ENCODE measurements at regions not wholly inside any gene's neighbourhood (a gene's known extent, or its start where the extent isn't known, plus 50 kb on each side); places are given as distances from the start of the nearest gene placed in this dataset.
"Not testable (repeated sequence)": the region's sequence is repeated elsewhere in the genome, so short reads cannot be mapped to it uniquely, and the experiment has no call there.

DNA sequence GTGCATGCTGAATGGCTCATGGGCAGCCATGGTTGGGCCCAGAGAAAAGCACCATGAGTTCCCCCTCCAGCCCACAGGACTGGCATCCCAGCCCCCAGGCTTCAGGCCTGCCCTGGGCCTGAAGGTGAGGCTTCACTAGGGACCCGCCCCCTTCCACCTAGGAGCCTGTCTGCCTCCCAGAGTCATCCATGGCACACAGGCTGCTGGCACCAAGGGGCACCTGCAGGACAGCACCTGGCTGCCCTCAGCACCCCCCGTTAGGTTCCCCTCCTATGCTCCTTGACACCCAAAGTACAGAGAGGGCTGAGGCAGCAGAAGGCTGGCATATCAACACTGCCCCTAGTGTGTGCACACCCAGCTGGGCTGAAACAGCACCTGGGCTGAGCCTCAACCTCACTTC, 566.7 kb upstream of the PCDH7 start:
- no peak overlapping the region for H3K27ac Mint-ChIP-seq
- H3K9me3 Mint-ChIP-seq (ENCODE audit: low read depth), result peaks cover 8% of the 10 kb centered on the region
- H3K36me3 Mint-ChIP-seq, result no peaks in the 10 kb centered on the region
- no peaks in the 10 kb centered on the region for H3K27me3 Mint-ChIP-seq
- no peaks in the 10 kb centered on the region for H3K4me1 Mint-ChIP-seq
- CTCF ChIA-PET, result no interaction called here
- DNase-seq, result no peak
- no peak overlapping the region for H3K4me3 Mint-ChIP-seq
- no peak for ATAC-seq

DNA sequence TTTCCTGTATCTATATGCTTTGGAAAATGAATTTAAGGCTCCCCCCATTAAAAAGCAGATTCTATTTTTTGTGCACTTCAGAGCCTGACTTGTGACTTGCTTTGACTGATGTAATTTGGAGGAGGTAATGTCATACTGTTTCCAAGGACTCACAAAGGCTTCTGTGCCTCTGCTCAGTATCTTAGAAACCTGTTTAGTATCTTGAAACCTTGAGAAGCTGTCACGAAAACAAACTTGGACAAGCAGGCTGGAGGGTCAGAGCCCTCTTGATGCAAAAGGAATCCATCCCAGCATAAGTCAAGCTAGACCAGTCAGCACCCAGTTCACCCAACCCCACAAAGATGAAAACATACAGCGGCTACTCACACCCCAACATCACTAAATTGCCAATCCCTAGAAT, 560.0 kb upstream of the PCDH7 start:
- peaks cover 3% of the 10 kb centered on the region for H3K9me3 Mint-ChIP-seq (ENCODE audit: low read depth)
- no peaks in the 10 kb centered on the region for H3K4me1 Mint-ChIP-seq
- H3K27me3 Mint-ChIP-seq, result no peaks in the 10 kb centered on the region
- H3K4me3 Mint-ChIP-seq, result no peak overlapping the region
- H3K27ac Mint-ChIP-seq, result no peak overlapping the region
- no peaks in the 10 kb centered on the region for H3K36me3 Mint-ChIP-seq
- DNase-seq, result no peak
- no peak for ATAC-seq
- CTCF ChIA-PET, result no interaction called here

DNA sequence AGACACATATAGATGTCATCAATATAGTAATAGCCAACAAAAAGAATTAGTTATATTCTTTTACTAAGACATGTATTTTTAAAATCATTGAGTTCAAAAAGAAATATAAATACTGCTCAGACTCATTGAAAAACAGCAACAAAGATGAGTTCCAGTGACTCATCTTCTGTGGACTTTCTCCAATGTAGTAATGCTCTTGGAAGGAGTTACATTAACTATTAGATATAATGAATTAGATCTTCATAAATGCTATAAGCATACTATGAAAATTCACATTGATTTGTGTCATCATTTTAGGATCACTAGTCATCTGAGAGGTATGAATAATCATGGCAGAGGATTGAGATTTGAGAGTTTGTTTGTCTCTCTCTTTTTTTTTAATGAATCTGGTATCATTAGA, 547.8 kb upstream of the PCDH7 start:
- Mint-ChIP-seq H3K9me3 (ENCODE audit: low read depth) (peaks cover 5% of the 10 kb centered on the region), H3K4me3 (no peak overlapping the region), H3K4me1 (no peaks in the 10 kb centered on the region), H3K36me3 (no peaks in the 10 kb centered on the region), H3K27me3 (no peaks in the 10 kb centered on the region), H3K27ac (no peak overlapping the region)
- no peak for ATAC-seq
- DNase-seq, result no peak
- CTCF ChIA-PET, result no interaction called here

DNA sequence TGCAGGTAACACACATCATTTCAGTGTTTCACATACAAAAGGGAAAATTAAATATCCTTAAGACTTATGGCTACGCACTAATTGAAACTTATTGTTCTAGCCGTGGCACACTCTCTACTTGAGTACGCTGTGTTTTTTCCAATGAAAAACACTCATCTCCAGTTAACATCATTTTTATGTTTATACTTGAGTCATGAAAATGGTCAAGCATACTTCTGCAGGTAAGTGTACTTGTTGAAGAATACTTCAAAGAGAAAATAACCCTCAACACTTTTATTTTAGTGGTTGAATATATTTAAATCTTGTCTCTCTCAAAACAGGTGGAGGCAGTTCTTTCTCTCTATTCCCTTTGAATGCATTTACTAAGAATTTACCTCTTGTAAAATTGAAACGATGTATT, 538.7 kb upstream of the PCDH7 start:
- H3K4me1 Mint-ChIP-seq, result no peaks in the 10 kb centered on the region
- no peaks in the 10 kb centered on the region for H3K27me3 Mint-ChIP-seq
- DNase-seq (no peak), ATAC-seq (no peak)
- peaks cover 6% of the 10 kb centered on the region for H3K9me3 Mint-ChIP-seq (ENCODE audit: low read depth)
- no peaks in the 10 kb centered on the region for H3K36me3 Mint-ChIP-seq
- no peak overlapping the region for H3K27ac Mint-ChIP-seq
- CTCF ChIA-PET, result no interaction called here
- H3K4me3 Mint-ChIP-seq, result no peak overlapping the region

DNA sequence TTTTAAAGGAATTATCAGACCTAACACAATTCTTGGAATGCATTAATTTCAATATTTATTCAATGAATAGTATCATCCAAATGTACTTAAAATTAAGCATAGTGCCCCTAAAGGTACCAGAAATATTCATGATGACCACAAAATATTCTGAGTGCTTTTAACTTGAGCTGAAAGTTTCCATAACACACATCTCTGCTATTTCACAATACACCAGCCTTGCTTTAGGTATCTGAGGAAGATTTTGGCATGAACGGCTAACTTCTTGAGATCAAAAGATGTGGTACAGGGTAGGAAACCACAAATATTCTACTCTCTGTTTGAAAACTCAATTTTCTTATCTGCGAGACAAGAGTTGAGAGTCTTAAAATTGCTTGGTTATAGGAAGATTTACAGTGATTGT, 538.3 kb upstream of the PCDH7 start:
- CTCF ChIA-PET, result no interaction called here
- no peak for ATAC-seq
- H3K36me3 Mint-ChIP-seq, result no peaks in the 10 kb centered on the region

DNA sequence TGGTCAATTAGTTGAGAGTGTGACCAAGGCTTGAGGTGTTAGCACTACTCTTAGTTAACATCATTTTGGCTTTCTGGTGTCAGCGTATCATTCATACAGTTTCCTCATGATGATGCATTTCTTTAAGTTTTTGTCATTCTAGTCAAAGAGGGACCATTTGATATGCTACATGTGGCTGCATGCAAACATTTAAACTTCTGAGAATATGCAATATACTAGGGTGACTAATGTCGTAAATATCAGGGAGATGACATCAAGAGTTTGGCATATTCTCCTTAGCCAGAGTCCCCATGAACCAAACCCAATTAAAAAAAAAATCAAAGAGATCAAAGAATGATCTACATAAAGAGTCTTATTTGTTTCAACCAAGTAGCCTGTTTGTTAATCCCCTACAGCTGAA, 537.4 kb upstream of the PCDH7 start:
- CTCF ChIA-PET, result no interaction called here
- DNase-seq, result no peak
- Mint-ChIP-seq H3K4me1 (no peaks in the 10 kb centered on the region), H3K36me3 (no peaks in the 10 kb centered on the region), H3K27ac (no peak overlapping the region), H3K4me3 (no peak overlapping the region), H3K27me3 (no peaks in the 10 kb centered on the region), H3K9me3 (ENCODE audit: low read depth) (peaks cover 4% of the 10 kb centered on the region)
- ATAC-seq, result no peak

More for the DNA sequence above, 538.3 kb upstream of the PCDH7 start:
- Mint-ChIP-seq H3K27me3 (no peaks in the 10 kb centered on the region), H3K4me3 (no peak overlapping the region), H3K9me3 (ENCODE audit: low read depth) (peaks cover 6% of the 10 kb centered on the region), H3K27ac (no peak overlapping the region), H3K4me1 (no peaks in the 10 kb centered on the region)
- no peak for DNase-seq

DNA sequence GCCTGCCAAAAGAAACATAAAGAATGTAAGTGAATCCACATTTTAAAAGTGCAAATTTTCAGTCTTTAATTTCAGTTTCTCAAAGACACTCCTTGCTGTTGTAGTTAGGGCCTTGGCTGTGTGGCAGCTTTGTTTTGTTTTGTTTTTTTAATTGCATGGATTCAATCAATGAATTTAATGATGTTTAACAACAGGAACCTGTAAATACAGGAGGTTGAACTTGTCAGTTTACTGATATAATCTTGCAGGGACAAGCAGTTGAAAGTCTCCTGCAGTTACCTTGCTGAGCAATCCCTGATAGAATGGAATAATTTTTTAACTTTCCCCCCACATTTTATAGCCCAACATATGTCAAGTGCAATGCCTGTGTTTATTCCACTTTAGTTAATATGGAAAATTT, 528.3 kb upstream of the PCDH7 start:
- DNase-seq (no peak), ATAC-seq (no peak)
- no peak overlapping the region for H3K27ac Mint-ChIP-seq
- H3K4me3 Mint-ChIP-seq, result no peak overlapping the region
- CTCF ChIA-PET, result no interaction called here
- peaks cover 9% of the 10 kb centered on the region for H3K9me3 Mint-ChIP-seq (ENCODE audit: low read depth)
- H3K27me3 Mint-ChIP-seq, result no peaks in the 10 kb centered on the region
- H3K4me1 Mint-ChIP-seq, result no peaks in the 10 kb centered on the region
- no peaks in the 10 kb centered on the region for H3K36me3 Mint-ChIP-seq

DNA sequence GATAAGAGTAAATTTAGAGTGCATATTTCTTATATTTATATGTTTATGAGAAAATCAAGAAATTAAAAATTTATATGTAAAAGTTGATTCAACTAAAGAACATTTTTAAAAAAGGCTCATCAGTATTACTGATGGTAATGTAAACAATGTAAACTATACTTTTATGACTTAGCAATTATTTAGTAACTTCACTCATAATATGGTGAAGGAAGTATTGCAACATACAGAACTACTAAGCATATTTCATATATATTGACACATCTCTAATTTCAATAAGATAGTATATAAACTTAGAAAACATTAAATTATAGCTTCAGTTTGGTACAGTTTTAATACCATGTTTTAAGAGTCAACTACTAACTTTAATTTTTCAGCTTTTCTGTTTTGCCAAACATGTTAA, 512.8 kb upstream of the PCDH7 start:
- ATAC-seq (no peak), DNase-seq (no peak)
- peaks cover 10% of the 10 kb centered on the region for H3K9me3 Mint-ChIP-seq (ENCODE audit: low read depth)
- H3K27me3 Mint-ChIP-seq, result no peaks in the 10 kb centered on the region
- CTCF ChIA-PET, result no interaction called here
- no peaks in the 10 kb centered on the region for H3K4me1 Mint-ChIP-seq
- H3K4me3 Mint-ChIP-seq, result no peak overlapping the region
- no peak overlapping the region for H3K27ac Mint-ChIP-seq
- H3K36me3 Mint-ChIP-seq, result no peaks in the 10 kb centered on the region

DNA sequence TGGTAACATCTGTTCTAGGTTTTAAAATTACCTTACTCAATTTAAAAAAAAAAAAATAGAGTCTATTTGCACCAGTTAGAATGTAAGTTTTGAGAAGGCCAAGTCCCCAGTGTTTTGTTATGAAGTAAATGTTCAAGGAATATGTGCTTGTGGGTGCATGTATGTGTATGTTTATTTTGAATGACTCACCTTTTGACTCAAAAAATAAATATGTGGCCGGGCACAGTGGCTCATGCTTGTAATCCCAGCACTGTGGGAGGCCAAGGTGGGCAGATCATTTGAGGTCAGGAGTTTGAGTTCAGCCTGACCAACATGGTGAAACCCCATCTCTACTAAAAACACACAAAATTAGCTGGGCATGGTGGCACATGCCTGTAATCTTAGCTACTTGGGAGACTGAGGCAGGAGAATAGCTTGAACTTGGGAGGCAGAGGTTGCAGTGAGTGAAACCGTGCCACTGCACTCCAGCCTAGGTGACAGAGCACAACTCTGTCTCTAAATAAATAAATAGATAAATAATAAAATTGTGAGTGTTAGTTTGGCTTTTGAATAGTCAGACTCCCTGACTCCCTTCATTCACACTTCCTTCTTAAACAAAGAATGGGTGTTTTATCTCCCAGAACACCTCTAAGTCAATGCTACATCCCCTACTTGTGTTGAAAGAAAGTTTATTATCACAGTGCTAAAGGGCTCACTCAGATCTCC, 511.3 kb upstream of the PCDH7 start:
- Mint-ChIP-seq H3K36me3 (no peaks in the 10 kb centered on the region), H3K9me3 (ENCODE audit: low read depth) (peaks cover 10% of the 10 kb centered on the region), H3K4me1 (no peaks in the 10 kb centered on the region), H3K4me3 (no peak overlapping the region), H3K27ac (no peak overlapping the region), H3K27me3 (no peaks in the 10 kb centered on the region)
- no peak for ATAC-seq
- CTCF ChIA-PET, result no interaction called here
- no peak for DNase-seq

DNA sequence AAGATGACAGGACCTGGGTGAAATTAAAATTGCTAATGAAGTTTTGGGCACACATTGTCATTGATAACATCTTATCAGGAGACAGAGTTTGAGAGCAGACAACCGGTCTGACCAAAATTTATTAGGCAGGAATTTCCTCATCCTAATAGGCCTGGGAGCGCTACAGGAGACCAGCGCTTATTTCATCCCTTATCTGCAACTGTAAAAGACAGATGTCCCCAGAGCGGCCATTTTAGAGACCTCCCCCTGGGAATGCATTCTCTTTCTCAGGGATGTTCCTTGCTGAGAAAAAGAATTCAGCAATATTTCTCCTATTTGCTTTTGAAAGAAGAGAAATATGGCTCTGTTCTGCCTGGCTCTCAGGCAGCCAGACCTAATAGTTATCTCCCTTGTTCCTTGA, 504.2 kb upstream of the PCDH7 start:
- DNase-seq, H3K4me1 Mint-ChIP-seq, H3K4me3 Mint-ChIP-seq, H3K27me3 Mint-ChIP-seq, CTCF ChIA-PET, H3K36me3 Mint-ChIP-seq, ATAC-seq, H3K27ac Mint-ChIP-seq: not testable (repeated sequence)
- peaks cover 14% of the 10 kb centered on the region for H3K9me3 Mint-ChIP-seq (ENCODE audit: low read depth)

DNA sequence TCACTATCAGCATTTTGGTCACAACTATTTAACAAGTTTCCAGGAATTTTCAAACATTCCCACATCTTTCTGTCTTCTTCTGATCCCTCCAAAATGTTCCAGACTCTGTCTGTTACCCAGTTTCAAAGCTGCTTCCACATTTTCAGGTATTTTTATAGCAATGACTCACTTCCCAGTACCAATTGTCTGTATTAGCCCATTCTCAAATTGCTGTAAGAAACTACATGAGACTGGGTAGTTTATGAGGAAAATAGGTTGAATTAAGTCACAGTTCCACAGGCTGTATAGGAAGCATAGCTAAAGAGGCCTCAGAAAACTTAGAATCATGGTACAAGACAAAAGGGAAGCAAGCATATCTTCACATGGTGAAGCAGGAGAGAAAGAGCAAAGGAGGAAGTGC, 475.0 kb upstream of the PCDH7 start:
- no peak for DNase-seq
- no peak overlapping the region for H3K27ac Mint-ChIP-seq
- no peaks in the 10 kb centered on the region for H3K27me3 Mint-ChIP-seq
- H3K9me3 Mint-ChIP-seq (ENCODE audit: low read depth), result peaks cover 16% of the 10 kb centered on the region
- no peak for ATAC-seq
- no peaks in the 10 kb centered on the region for H3K4me1 Mint-ChIP-seq
- H3K4me3 Mint-ChIP-seq, result no peak overlapping the region
- no peaks in the 10 kb centered on the region for H3K36me3 Mint-ChIP-seq
- CTCF ChIA-PET, result no interaction called here

DNA sequence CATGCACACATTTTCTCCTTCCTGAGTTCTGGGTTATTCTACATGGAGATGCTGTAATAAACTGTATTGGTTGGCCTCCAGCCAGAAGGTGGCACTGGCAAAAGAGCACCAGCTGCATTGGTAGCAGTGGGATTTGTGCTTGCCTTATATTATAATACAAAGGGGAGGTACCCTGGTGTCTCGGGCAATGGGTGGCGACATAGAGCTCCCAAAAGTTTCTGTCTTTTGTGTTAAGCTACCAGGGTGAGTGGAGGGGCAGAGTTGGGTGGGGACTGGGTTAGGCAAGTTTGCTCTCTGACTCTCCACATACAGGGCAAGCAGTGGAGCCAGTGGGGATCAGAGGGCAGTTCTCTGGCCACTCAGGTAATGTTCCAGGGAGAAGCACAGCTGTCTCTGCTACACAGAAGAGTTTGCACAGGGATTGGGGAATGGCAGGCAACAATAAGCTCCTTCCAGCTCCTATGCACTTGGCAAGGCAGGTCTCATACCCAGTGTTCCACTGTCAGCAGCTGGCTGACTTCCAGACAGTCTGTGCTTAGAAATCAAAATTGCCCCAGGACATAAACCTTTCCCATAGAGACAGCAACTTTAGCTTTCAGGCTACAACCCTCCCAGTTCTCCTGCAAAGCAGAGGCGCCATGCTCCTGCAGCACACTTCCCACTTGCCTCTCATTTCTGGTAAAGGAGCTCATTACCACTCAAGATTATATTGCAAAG, 463.9 kb upstream of the PCDH7 start:
- Mint-ChIP-seq H3K4me3 (no peak overlapping the region), H3K27me3 (no peaks in the 10 kb centered on the region), H3K27ac (no peak overlapping the region), H3K9me3 (ENCODE audit: low read depth) (peaks cover 11% of the 10 kb centered on the region), H3K4me1 (no peaks in the 10 kb centered on the region), H3K36me3 (no peaks in the 10 kb centered on the region)
- no peak for DNase-seq
- CTCF ChIA-PET, result no interaction called here
- ATAC-seq, result no peak

DNA sequence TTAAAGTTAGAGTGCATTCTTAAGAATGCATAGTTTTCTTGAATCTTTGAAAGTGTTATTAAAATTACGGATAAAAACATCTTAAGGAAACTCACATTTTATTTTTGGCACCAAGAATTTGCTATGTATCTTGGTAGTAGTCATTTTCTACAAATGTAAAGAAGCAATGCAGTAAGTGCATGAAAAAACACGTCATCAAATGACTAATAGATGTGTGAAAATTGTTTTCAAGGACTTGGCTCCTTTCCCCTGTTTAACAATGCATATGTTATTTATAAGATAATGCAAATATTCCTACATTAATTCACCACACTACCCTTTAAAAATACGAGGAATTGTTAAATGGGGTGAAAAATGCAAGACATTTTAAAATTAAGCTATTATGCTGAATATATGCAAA, 461.2 kb upstream of the PCDH7 start:
- no peaks in the 10 kb centered on the region for H3K36me3 Mint-ChIP-seq
- CTCF ChIA-PET, result no interaction called here
- DNase-seq (no peak), ATAC-seq (no peak)
- peaks cover 6% of the 10 kb centered on the region for H3K9me3 Mint-ChIP-seq (ENCODE audit: low read depth)
- no peaks in the 10 kb centered on the region for H3K4me1 Mint-ChIP-seq
- H3K27me3 Mint-ChIP-seq, result no peaks in the 10 kb centered on the region
- H3K27ac Mint-ChIP-seq, result no peak overlapping the region
- H3K4me3 Mint-ChIP-seq, result no peak overlapping the region

DNA sequence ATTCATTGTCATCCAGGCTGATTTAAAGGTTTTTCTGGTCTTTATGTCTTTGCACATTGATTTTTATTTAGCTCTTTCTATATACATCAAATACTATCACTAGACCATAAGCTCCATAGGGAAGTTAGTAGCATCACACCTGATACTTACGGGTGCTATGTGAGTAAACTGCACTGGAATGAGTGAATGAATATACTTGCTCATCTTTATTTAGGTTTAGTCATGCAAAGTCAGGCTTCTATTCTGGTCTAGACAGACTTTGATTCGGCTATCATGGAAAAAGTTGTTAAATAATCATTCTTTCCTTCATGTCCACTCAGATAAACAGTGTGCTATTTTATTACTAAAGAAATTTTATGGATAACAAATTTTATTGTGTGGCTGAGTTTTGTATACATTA, 457.8 kb upstream of the PCDH7 start:
- CTCF ChIA-PET, result no interaction called here
- Mint-ChIP-seq H3K27ac (no peak overlapping the region), H3K27me3 (no peaks in the 10 kb centered on the region), H3K36me3 (no peaks in the 10 kb centered on the region), H3K9me3 (ENCODE audit: low read depth) (peaks cover 3% of the 10 kb centered on the region), H3K4me3 (no peak overlapping the region), H3K4me1 (no peaks in the 10 kb centered on the region)
- ATAC-seq (no peak), DNase-seq (no peak)
